Panc1 (cell line): ENCODE measurements at regions not wholly inside any gene's neighbourhood (a gene's known extent, or its start where the extent isn't known, plus 50 kb on each side); places are given as distances from the start of the nearest gene placed in this dataset.

Experiments used
- ATAC-seq: fragments of 200-7000 bp; cut with Tn5 transposase; 2 replicates; pipeline ENCODE4 v1.9.1; 2020; ENCODE audit warnings: mild to moderate bottlenecking, moderate library complexity
- BruUV-seq: library from RNA; stranded (reverse); fragments of 400-500 nt; replicated peaks from 2 replicates; lab custom pipeline; 2021; lab: Mats Ljungman, UMichigan
- CTCF ChIA-PET: fragments of 300-600 bp; sonication (Branson Sonifier 250); formaldehyde crosslinking; loops from one replicate; lab custom pipeline; 2022; ENCODE audit warnings: antibody characterized with exemption; lab: Charles Lee
- POLR2A ChIA-PET: fragments of 300-600 bp; sonication (Branson Sonifier 250); formaldehyde crosslinking; loops from one replicate; lab custom pipeline; 2022; ENCODE audit warnings: antibody characterized with exemption; lab: Charles Lee
- DNase-seq: peaks from one replicate; pipeline ENCODE4 v3.0.0-alpha.2; 2010; ENCODE audit warnings: low read depth, low spot score
- H3K27ac ChIP-seq: 2 replicates; pipeline ENCODE4 v1.5.1; 2011; ENCODE audit warnings: mild to moderate bottlenecking, low read length, inconsistent platforms
- H3K27me3 ChIP-seq: fragments of 200-500 bp; sonication (Bioruptor generic); 2 replicates; pipeline ENCODE4 v1.6.0; 2014; ENCODE audit warnings: low read length, inconsistent platforms; ENCODE audit not compliant: control insufficient read depth, insufficient read depth
- H3K36me3 ChIP-seq: fragments of 200-500 bp; sonication (Bioruptor generic); 2 replicates; pipeline ENCODE4 v1.5.1; 2014; ENCODE audit warnings: inconsistent platforms, mild to moderate bottlenecking, low read length, moderate library complexity; ENCODE audit not compliant: control insufficient read depth, insufficient read depth
- H3K4me1 ChIP-seq: 2 replicates; pipeline ENCODE4 v1.5.1; 2011; ENCODE audit warnings: inconsistent platforms, mild to moderate bottlenecking, low read length, moderate library complexity; ENCODE audit not compliant: control insufficient read depth, insufficient read depth
- H3K4me3 ChIP-seq, 2 experiments: 2 replicates each; pipeline ENCODE4 v1.5.1; 2011 to 2012; ENCODE audit warnings: low read depth in 2 of 2, low read length in 2 of 2, mild to moderate bottlenecking in 2 of 2, inconsistent platforms in 1 of 2, moderate library complexity in 1 of 2
- H3K9me3 ChIP-seq: fragments of 200-500 bp; sonication (Bioruptor generic); 2 replicates; pipeline ENCODE4 v1.5.1; 2014; ENCODE audit warnings: low read depth, mild to moderate bottlenecking, inconsistent platforms, low read length, moderate library complexity; ENCODE audit not compliant: control insufficient read depth, insufficient read depth
- POLR2AphosphoS5 ChIP-seq: IDR thresholded peaks from 2 replicates; pipeline ENCODE4 v1.6.1; 2012; ENCODE audit warnings: mild to moderate bottlenecking, low read depth, low read length, moderate library complexity
- SIN3A ChIP-seq: IDR thresholded peaks from 2 replicates; pipeline ENCODE4 v1.6.1; 2012; ENCODE audit warnings: low read depth, mild to moderate bottlenecking, low read length, moderate library complexity, borderline replicate concordance; ENCODE audit not compliant: insufficient read depth
- TCF7L2 ChIP-seq: IDR thresholded peaks from 2 replicates; pipeline ENCODE4 v1.6.1; 2011; ENCODE audit warnings: mild to moderate bottlenecking, low read depth, low read length, inconsistent platforms
- in situ Hi-C: cut with HindIII; loops from 2 replicates; pipeline ENCODE4 v1.10.0; 2016; ENCODE audit warnings: low sequenced_read_pairs, low pct_unique_long_range_greater_than_20kb
- intact Hi-C: fragments of 100-400 bp; cut with micrococcal nuclease; formaldehyde crosslinking; loops from one replicate; pipeline ENCODE4 v1.10.0; 2022; ENCODE audit not compliant: unreplicated experiment
- TF ChIP-seq, protein P1 (sequence below), 2 experiments: IDR thresholded peaks; 2 replicates each; pipeline ENCODE4 v1.6.1; 2011 to 2012; ENCODE audit warnings: low read depth in 2 of 2, control low read depth in 1 of 2, low read length in 1 of 2, mild to moderate bottlenecking in 1 of 2, moderate library complexity in 1 of 2; ENCODE audit not compliant: insufficient read depth in 1 of 2
- TF ChIP-seq, protein P2 (sequence below): fragments of 450-650 bp; IDR thresholded peaks from 2 replicates; pipeline ENCODE4 v1.5.1; 2017; ENCODE audit warnings: mild to moderate bottlenecking

DNA sequence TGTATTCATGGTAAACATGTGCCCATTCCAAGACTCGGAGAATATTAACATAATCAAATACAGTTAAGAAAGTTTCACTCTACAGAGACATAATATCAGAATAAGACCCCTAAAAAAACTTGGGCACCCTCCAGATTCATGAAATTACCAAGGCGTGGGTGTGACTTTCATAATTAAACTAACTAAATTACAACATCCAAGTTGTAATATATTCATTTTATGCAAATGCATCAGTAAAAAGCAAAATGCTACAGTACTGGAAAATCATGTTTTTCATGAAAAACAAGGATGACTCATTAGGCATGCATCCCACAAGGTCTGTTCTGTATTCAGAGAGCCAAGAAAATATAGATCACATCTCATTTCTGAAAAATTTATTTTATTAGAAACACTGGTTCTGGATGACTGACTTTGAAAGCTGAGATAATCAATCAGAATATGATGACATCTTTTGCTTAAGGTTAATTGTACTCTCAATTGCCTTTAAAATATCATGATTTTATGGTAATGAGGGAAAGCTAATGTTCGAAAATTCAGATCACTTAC lies 248.8 kb upstream of the SMIM30 start:
- H3K27me3 ChIP-seq = no peaks in the 10 kb centered on the region
- CTCF ChIA-PET = no interaction called here
- TF ChIP-seq, protein P1, sequence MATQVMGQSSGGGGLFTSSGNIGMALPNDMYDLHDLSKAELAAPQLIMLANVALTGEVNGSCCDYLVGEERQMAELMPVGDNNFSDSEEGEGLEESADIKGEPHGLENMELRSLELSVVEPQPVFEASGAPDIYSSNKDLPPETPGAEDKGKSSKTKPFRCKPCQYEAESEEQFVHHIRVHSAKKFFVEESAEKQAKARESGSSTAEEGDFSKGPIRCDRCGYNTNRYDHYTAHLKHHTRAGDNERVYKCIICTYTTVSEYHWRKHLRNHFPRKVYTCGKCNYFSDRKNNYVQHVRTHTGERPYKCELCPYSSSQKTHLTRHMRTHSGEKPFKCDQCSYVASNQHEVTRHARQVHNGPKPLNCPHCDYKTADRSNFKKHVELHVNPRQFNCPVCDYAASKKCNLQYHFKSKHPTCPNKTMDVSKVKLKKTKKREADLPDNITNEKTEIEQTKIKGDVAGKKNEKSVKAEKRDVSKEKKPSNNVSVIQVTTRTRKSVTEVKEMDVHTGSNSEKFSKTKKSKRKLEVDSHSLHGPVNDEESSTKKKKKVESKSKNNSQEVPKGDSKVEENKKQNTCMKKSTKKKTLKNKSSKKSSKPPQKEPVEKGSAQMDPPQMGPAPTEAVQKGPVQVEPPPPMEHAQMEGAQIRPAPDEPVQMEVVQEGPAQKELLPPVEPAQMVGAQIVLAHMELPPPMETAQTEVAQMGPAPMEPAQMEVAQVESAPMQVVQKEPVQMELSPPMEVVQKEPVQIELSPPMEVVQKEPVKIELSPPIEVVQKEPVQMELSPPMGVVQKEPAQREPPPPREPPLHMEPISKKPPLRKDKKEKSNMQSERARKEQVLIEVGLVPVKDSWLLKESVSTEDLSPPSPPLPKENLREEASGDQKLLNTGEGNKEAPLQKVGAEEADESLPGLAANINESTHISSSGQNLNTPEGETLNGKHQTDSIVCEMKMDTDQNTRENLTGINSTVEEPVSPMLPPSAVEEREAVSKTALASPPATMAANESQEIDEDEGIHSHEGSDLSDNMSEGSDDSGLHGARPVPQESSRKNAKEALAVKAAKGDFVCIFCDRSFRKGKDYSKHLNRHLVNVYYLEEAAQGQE (IDR thresholded peaks at IDR 0.05; ENCODE audit: insufficient read depth in 1 of 2, low read depth in 2 of 2, low read length in 1 of 2) = no peak
- TF ChIP-seq, protein P2, sequence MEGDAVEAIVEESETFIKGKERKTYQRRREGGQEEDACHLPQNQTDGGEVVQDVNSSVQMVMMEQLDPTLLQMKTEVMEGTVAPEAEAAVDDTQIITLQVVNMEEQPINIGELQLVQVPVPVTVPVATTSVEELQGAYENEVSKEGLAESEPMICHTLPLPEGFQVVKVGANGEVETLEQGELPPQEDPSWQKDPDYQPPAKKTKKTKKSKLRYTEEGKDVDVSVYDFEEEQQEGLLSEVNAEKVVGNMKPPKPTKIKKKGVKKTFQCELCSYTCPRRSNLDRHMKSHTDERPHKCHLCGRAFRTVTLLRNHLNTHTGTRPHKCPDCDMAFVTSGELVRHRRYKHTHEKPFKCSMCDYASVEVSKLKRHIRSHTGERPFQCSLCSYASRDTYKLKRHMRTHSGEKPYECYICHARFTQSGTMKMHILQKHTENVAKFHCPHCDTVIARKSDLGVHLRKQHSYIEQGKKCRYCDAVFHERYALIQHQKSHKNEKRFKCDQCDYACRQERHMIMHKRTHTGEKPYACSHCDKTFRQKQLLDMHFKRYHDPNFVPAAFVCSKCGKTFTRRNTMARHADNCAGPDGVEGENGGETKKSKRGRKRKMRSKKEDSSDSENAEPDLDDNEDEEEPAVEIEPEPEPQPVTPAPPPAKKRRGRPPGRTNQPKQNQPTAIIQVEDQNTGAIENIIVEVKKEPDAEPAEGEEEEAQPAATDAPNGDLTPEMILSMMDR = no peak
- TF ChIP-seq POLR2AphosphoS5 = no peak
- no peak for TF ChIP-seq SIN3A
- no peak for TF ChIP-seq TCF7L2
- no peak overlapping the region for H3K27ac ChIP-seq
- intact Hi-C loops (no loop called here), in situ Hi-C loops (no loop called here)
- H3K36me3 ChIP-seq = no peaks in the 10 kb centered on the region
- H3K9me3 ChIP-seq = no peaks in the 10 kb centered on the region
- H3K4me1 ChIP-seq = no peaks in the 10 kb centered on the region
- no TSS peak for BruUV-seq
- no peak for ATAC-seq
- POLR2A ChIA-PET = no interaction called here
- DNase-seq = no peak
- no peak overlapping the region for H3K4me3 ChIP-seq

DNA sequence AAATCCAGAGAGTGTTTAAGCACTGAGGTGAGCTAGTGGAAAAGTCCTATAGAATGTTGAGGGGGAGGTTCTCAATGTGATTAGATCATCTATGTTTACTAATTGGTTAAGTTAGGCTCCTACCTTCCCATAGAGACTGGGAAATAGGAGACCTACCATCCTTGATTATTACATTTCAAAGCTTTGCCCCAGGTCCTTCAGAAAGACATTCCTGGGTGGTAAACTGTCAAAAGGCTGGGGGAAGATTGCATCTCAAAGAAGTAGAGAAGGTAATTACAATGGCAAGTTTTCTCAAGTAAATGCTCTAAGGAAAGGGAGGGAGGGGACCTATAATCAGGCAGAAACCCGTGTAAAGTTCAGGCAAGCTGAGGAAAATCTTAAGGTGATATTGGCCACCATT lies 247.8 kb upstream of the SMIM30 start:
- in situ Hi-C loops = no loop called here
- CTCF ChIA-PET = no interaction called here
- no TSS peak for BruUV-seq

More for the DNA sequence above, 247.8 kb upstream of the SMIM30 start:
- ATAC-seq (no peak), DNase-seq (no peak)
- Histone ChIP-seq H3K27me3 (no peaks in the 10 kb centered on the region), H3K9me3 (no peaks in the 10 kb centered on the region), H3K4me3 (no peak overlapping the region), H3K27ac (no peak overlapping the region), H3K4me1 (no peaks in the 10 kb centered on the region), H3K36me3 (no peaks in the 10 kb centered on the region)
- POLR2A ChIA-PET = no interaction called here
- TF ChIP-seq, protein P2 = no peak
- TF ChIP-seq TCF7L2 (no peak), POLR2AphosphoS5 (no peak), SIN3A (no peak)
- TF ChIP-seq, protein P1 (IDR thresholded peaks at IDR 0.05; ENCODE audit: insufficient read depth in 1 of 2, low read depth in 2 of 2, low read length in 1 of 2) = no peak
- intact Hi-C loops = no loop called here
